Transverse colon (tissue), 4 donors: ENCODE measurements at regions not wholly inside any gene's neighbourhood (a gene's known extent, or its start where the extent isn't known, plus 50 kb on each side); places are given as distances from the start of the nearest gene placed in this dataset.

Experiments
- DNase-seq: peaks from one replicate; pipeline ENCODE4 v3.0.0-alpha.2; 2019
- H3K27ac ChIP-seq, 4 donors: fragments of 200-600 bp; sonication (generic); 2 replicates each; pipeline ENCODE4 v1.5.1; 2016 to 2018; ENCODE audit warnings: inconsistent platforms in 4 of 4
- H3K27me3 ChIP-seq: fragments of 200-600 bp; sonication (generic); 2 replicates; pipeline ENCODE4 v1.5.1; 2017; ENCODE audit warnings: inconsistent platforms
- H3K36me3 ChIP-seq, 4 donors: fragments of 200-600 bp; sonication (generic); 2 replicates each; pipeline ENCODE4 v1.5.1; 2017 to 2019; ENCODE audit warnings: inconsistent platforms in 4 of 4
- H3K4me1 ChIP-seq, 4 donors: fragments of 200-600 bp; sonication (generic); 2 replicates each; pipeline ENCODE4 v1.5.1; 2017 to 2020; ENCODE audit warnings: inconsistent platforms in 4 of 4
- H3K4me3 ChIP-seq, 4 donors: fragments of 200-600 bp; sonication (generic); 1 replicate in 1 of 4; 2 replicates in 3 of 4; pipeline versions ENCODE4 v1.5.1 to v1.6.1; 2017 to 2019; ENCODE audit warnings: inconsistent platforms in 4 of 4
- H3K9me3 ChIP-seq, 2 donors: fragments of 200-600 bp; sonication (generic); 2 replicates each; pipeline ENCODE4 v1.5.1; 2017 to 2019; ENCODE audit warnings: inconsistent platforms in 2 of 2
- CTCF ChIP-seq, 5 experiments: fragments of 200-600 bp in 3 of 5; fragments of 450-650 bp in 2 of 5; sonication (generic) in 3 of 5; IDR thresholded peaks; 1 replicate in 2 of 5; 2 replicates in 3 of 5; pipeline ENCODE4 v1.5.1; 2016 to 2017; ENCODE audit warnings: antibody characterized with exemption in 5 of 5, inconsistent platforms in 3 of 5, mild to moderate bottlenecking in 2 of 5, moderate library complexity in 1 of 5
- EP300 ChIP-seq: sonication (generic); formaldehyde crosslinking; IDR thresholded peaks from one replicate; pipeline ENCODE4 v1.6.1; 2017; ENCODE audit warnings: antibody characterized with exemption, low read depth
- POLR2A ChIP-seq: fragments of 450-650 bp; IDR thresholded peaks from one replicate; pipeline ENCODE4 v1.6.1; 2016; ENCODE audit warnings: antibody characterized with exemption, mild to moderate bottlenecking, moderate library complexity
- POLR2AphosphoS5 ChIP-seq, 3 donors: sonication (generic); formaldehyde crosslinking; IDR thresholded peaks; one replicate each; pipeline ENCODE4 v1.6.1; 2016; ENCODE audit warnings: antibody characterized with exemption in 3 of 3
- WGBS, 2 donors: methylation state at CpG; one replicate each; pipeline ENCODE4 v1.1.5; 2018; ENCODE audit warnings: low coverage in 1 of 2; 5-methylcytosine and 5-hydroxymethylcytosine counted together
- in situ Hi-C, 4 donors: fragments of 200-750 bp; cut with MboI; loops; one replicate each; pipeline versions ENCODE4 v1.15.0 to v1.15.1; 2017; ENCODE audit warnings: low sequenced_read_pairs in 3 of 4, low pct_ligation_motif_present in 1 of 4, low pct_unique_long_range_greater_than_20kb in 1 of 4
- intact Hi-C: fragments of 100-400 bp; cut with DNase I; formaldehyde crosslinking; loops from one replicate; pipeline ENCODE4 v1.15.1; 2023; ENCODE audit warnings: low total_unique reads

GRCh38 chr5:174312270-174312617, 266.7 kb downstream of the NSG2 start:
- Histone ChIP-seq H3K36me3 (no peaks in the 10 kb centered on the region), H3K27me3 (peaks cover 28% of the 10 kb centered on the region), H3K27ac (no peak overlapping the region), H3K4me1 (peaks cover 0 to 7% (median 4%) of the 10 kb centered on the region in 4 donors), H3K4me3 (peak overlapping the region in 2 of 4 donors; percentile 33 to 42), H3K9me3 (no peaks in the 10 kb centered on the region)
- in situ Hi-C loops (loop anchor here (10.0 to 25.0 kb wide), 3 partner anchors 267 to 700 kb away; partner anchors contain the start of genes BOD1 (in 4 of the 4) and NSG2 (in 4 of the 4)), intact Hi-C loops (no loop called here)
- 47% methylated on average over 11 of the region's 25 CpGs; no CpG with 5 or more reads in 1 of the 2 donors for WGBS, 2 donors
- no peak for DNase-seq
- no peak for TF ChIP-seq EP300
- no peak for TF ChIP-seq CTCF (IDR thresholded peaks at IDR 0.05)
- TF ChIP-seq POLR2A: no peak
- no peak for TF ChIP-seq POLR2AphosphoS5 (IDR thresholded peaks at IDR 0.05)

GRCh38 chr5:174312641-174313040, 267.1 kb downstream of the NSG2 start:
- Histone ChIP-seq H3K27me3 (peaks cover 28% of the 10 kb centered on the region), H3K9me3 (no peaks in the 10 kb centered on the region), H3K4me1 (peaks cover 0 to 7% (median 4%) of the 10 kb centered on the region in 4 donors), H3K27ac (no peak overlapping the region), H3K4me3 (no peak overlapping the region), H3K36me3 (no peaks in the 10 kb centered on the region)
- intact Hi-C loops: no loop called here
- WGBS, 2 donors: 77 to 82% methylated on average over 8 of the region's 8 CpGs
- DNase-seq: no peak
- TF ChIP-seq CTCF (IDR thresholded peaks at IDR 0.05) (no peak), EP300 (no peak), POLR2A (no peak), POLR2AphosphoS5 (IDR thresholded peaks at IDR 0.05) (no peak)
- in situ Hi-C loops: loop anchor here (10.0 to 25.0 kb wide), 3 partner anchors 268 to 700 kb away; partner anchors contain the start of genes BOD1 (in 4 of the 4) and NSG2 (in 4 of the 4)

GRCh38 chr5:174313615-174314014, 268.1 kb downstream of the NSG2 start:
- Histone ChIP-seq H3K4me1 (peaks cover 0 to 7% (median 4%) of the 10 kb centered on the region in 4 donors), H3K9me3 (no peaks in the 10 kb centered on the region), H3K27ac (no peak overlapping the region), H3K36me3 (no peaks in the 10 kb centered on the region), H3K4me3 (no peak overlapping the region), H3K27me3 (peaks cover 28% of the 10 kb centered on the region)
- WGBS, 2 donors: 76% methylated on average over 5 of the region's 5 CpGs; no CpG with 5 or more reads in 1 of the 2 donors
- TF ChIP-seq POLR2AphosphoS5 (IDR thresholded peaks at IDR 0.05) (no peak), POLR2A (no peak), CTCF (IDR thresholded peaks at IDR 0.05) (no peak), EP300 (no peak)
- intact Hi-C loops (no loop called here), in situ Hi-C loops (loop anchor here (10.0 to 25.0 kb wide), 3 partner anchors 269 to 701 kb away; partner anchors contain the start of genes BOD1 (in 4 of the 4) and NSG2 (in 4 of the 4))
- DNase-seq: no peak

GRCh38 chr5:174314261-174314660, 268.8 kb downstream of the NSG2 start:
- no peak for DNase-seq
- intact Hi-C loops (no loop called here), in situ Hi-C loops (loop anchor here (10.0 to 25.0 kb wide), 3 partner anchors 269 to 702 kb away; partner anchors contain the start of genes BOD1 (in 4 of the 4) and NSG2 (in 4 of the 4))
- Histone ChIP-seq H3K27me3 (peaks cover 28% of the 10 kb centered on the region), H3K4me3 (no peak overlapping the region), H3K27ac (no peak overlapping the region), H3K9me3 (no peaks in the 10 kb centered on the region), H3K4me1 (peaks cover 0 to 7% (median 4%) of the 10 kb centered on the region in 4 donors), H3K36me3 (no peaks in the 10 kb centered on the region)
- 70% methylated on average over 9 of the region's 9 CpGs; no CpG with 5 or more reads in 1 of the 2 donors for WGBS, 2 donors
- TF ChIP-seq CTCF (IDR thresholded peaks at IDR 0.05) (no peak), EP300 (no peak), POLR2AphosphoS5 (IDR thresholded peaks at IDR 0.05) (no peak), POLR2A (no peak)
